ENCODE measurements at regions not wholly inside any gene's neighbourhood (a gene's known extent, or its start where the extent isn't known, plus 50 kb on each side); places are given as distances from the start of the nearest gene placed in this dataset.

GRCh38 chr1:83593073-83593472 lies 405.9 kb downstream of the TTLL7 start:
- intact Hi-C loops (cut with DNase I): no loop called here
- FAIRE-seq: no peak
- 96% methylated on average over 1 of the region's 1 CpG for WGBS, 2 donors

GRCh38 chr1:83588140-83588539 lies 410.8 kb downstream of the TTLL7 start:
- no peak for TF ChIP-seq CTCF (IDR thresholded peaks at IDR 0.05)
- DNase-seq: no peak
- H3K27ac ChIP-seq: no peak overlapping the region
- no peak for FAIRE-seq
- no peaks in the 10 kb centered on the region for H3K36me3 ChIP-seq
- no peaks in the 10 kb centered on the region for H3K9me3 ChIP-seq
- H3K4me1 ChIP-seq: peaks cover 0 to 3% (median 0%) of the 10 kb centered on the region in 3 donors
- no peak overlapping the region for H3K4me3 ChIP-seq
- intact Hi-C loops (cut with DNase I): no loop called here
- no peaks in the 10 kb centered on the region for H3K27me3 ChIP-seq
- ATAC-seq: no peak

More at GRCh38 chr1:83593073-83593472, 405.9 kb downstream of the TTLL7 start:
- H3K9me3 ChIP-seq: no peaks in the 10 kb centered on the region
- H3K36me3 ChIP-seq: no peaks in the 10 kb centered on the region
- no peak overlapping the region for H3K4me3 ChIP-seq
- DNase-seq (no peak), ATAC-seq (no peak)
- peaks cover 0 to 3% (median 0%) of the 10 kb centered on the region in 3 donors for H3K4me1 ChIP-seq
- TF ChIP-seq CTCF (IDR thresholded peaks at IDR 0.05): no peak
- H3K27ac ChIP-seq: no peak overlapping the region
- no peaks in the 10 kb centered on the region for H3K27me3 ChIP-seq

DNA sequence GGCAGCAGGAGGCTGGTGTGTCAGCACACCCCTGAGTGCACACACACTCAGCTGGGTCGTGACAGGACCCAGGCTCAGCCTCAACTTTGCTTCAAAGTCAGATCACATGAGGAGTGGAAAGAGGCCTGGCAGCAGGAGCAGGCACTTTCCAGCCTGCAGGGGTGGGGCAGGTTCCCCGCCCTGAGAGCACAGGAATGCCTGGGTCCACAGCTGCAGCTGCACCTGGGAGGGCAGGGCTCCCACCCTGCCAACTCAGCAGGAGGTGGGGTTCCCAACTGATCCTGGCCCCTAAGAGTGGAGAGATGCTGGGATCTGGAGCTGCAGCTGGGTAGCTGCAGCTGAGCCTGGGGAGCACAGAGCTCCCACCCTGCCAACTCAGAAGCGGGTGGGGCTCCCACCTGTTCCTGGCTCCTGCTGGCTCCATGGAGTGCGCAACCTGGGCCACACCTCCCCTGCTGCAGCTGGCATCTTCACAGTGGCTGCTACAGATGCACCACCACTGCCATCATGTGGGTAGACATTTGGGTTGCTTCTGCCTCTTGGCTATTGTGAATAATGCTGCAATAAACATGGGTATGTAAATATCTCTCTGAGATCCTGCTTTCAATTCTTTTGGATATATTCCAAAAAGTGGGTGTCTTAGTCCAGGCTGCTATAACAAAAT lies 415.4 kb downstream of the TTLL7 start:
- Histone ChIP-seq H3K27me3 (no peaks in the 10 kb centered on the region), H3K4me3 (no peak overlapping the region), H3K36me3 (no peaks in the 10 kb centered on the region), H3K4me1 (no peaks in the 10 kb centered on the region), H3K9me3 (no peaks in the 10 kb centered on the region), H3K27ac (no peak overlapping the region)
- TF ChIP-seq CTCF (IDR thresholded peaks at IDR 0.05): no peak
- 88 to 91% methylated on average over 4 of the region's 4 CpGs for WGBS, 2 donors
- DNase-seq (peak in 2 of 6 donors; percentile 11 to 41), ATAC-seq (peak in 2 of 4 donors; percentile 46 to 52), FAIRE-seq (no peak)
- intact Hi-C loops (cut with DNase I): no loop called here

- Histone ChIP-seq H3K36me3 (no peaks in the 10 kb centered on the region), H3K4me3 (no peak overlapping the region), H3K27ac (no peak overlapping the region), H3K27me3 (no peaks in the 10 kb centered on the region), H3K9me3 (no peaks in the 10 kb centered on the region), H3K4me1 (no peaks in the 10 kb centered on the region)
- ATAC-seq: no peak
- DNase-seq: no peak
- intact Hi-C loops (cut with DNase I): no loop called here
- 94 to 98% methylated on average over 8 of the region's 8 CpGs for WGBS, 2 donors
- FAIRE-seq: no peak
- no peak for TF ChIP-seq CTCF (IDR thresholded peaks at IDR 0.05)
Measured at GRCh38 chr1:83581747-83582146, 417.2 kb downstream of the TTLL7 start.

GRCh38 chr1:83574791-83575190 lies 424.1 kb downstream of the TTLL7 start:
- TF ChIP-seq CTCF (IDR thresholded peaks at IDR 0.05): no peak
- intact Hi-C loops (cut with DNase I): no loop called here
- Histone ChIP-seq H3K4me1 (no peaks in the 10 kb centered on the region), H3K27me3 (no peaks in the 10 kb centered on the region), H3K27ac (no peak overlapping the region), H3K9me3 (no peaks in the 10 kb centered on the region), H3K4me3 (no peak overlapping the region), H3K36me3 (no peaks in the 10 kb centered on the region)
- FAIRE-seq: no peak
- WGBS, 2 donors: 88 to 95% methylated on average over 2 of the region's 2 CpGs
- no peak for DNase-seq
- no peak for ATAC-seq

Measured in pancreas (tissue), 10 donors.